ENCODE measurements at regions not wholly inside any gene's neighbourhood (a gene's known extent, or its start where the extent isn't known, plus 50 kb on each side); places are given as distances from the start of the nearest gene placed in this dataset.
"Not testable (repeated sequence)": the region's sequence is repeated elsewhere in the genome, so short reads cannot be mapped to it uniquely, and the experiment has no call there.

DNA sequence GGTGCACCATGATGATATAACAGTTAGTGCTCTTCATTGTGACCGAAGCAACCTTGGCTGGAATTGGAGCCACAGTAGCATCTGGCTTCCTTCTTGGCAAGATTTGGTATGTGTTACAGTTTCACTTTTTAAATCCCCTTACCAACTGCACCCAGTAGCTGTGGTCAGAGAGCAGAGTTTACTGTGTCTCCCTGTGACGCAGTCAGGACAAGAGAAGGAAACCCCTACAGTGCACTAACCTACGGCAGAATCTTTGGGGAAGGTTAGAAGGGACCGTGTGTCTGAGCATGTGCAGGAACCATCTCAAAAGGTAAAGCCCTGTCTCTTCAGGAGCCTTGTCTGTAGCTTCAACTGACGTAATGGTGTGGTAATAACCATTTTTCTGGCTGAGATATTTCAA, 134.0 kb downstream of the FAM72B start:
- not testable (repeated sequence) for TF ChIP-seq EZH2 (optimal IDR thresholded peaks at IDR 0.05; ENCODE audit: low read depth, low read length); CTCF (IDR thresholded peaks at IDR 0.05; ENCODE audit: low read length)

All from MM.1S (cell line).